OCI-LY7 (cell line): ENCODE measurements at regions not wholly inside any gene's neighbourhood (a gene's known extent, or its start where the extent isn't known, plus 50 kb on each side); places are given as distances from the start of the nearest gene placed in this dataset.
"Not testable (repeated sequence)": the region's sequence is repeated elsewhere in the genome, so short reads cannot be mapped to it uniquely, and the experiment has no call there.

ENCODE experiments used
- EZH2phosphoT487 ChIP-seq: fragments of 200-600 bp; sonication (generic); IDR thresholded peaks from 2 replicates; pipeline ENCODE4 v1.6.1; 2018; ENCODE audit warnings: low read depth, borderline replicate concordance, mild to moderate bottlenecking, mixed run types, antibody characterized with exemption, low read length, moderate library complexity, mixed read lengths
- TF ChIP-seq, protein P1 (sequence below): fragments of 200-600 bp; sonication (generic); conservative IDR thresholded peaks from 2 replicates; pipeline ENCODE4 v1.5.1; 2014; ENCODE audit warnings: mild to moderate bottlenecking, antibody characterized with exemption, low read length, moderate library complexity, mixed read lengths

DNA sequence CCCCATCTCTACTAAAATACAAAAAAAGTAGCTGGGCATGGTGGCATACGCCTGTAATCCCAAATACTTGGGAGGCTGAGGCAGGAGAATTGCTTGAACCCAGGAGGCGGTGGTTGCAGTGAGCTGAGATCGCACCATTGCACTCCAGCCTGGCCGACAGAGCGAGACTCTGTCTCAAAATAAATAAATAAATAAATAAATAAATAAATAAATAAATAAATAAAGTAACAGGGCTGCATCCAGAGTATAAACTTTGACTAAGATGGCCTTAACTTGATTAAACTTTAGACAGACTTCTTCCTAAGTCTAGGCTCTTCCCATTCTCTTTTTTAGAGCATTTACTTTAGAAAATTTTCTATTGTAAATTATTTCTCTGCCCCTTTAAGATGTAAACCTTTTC, 105.6 kb upstream of the RORA start:
- TF ChIP-seq, protein P1, sequence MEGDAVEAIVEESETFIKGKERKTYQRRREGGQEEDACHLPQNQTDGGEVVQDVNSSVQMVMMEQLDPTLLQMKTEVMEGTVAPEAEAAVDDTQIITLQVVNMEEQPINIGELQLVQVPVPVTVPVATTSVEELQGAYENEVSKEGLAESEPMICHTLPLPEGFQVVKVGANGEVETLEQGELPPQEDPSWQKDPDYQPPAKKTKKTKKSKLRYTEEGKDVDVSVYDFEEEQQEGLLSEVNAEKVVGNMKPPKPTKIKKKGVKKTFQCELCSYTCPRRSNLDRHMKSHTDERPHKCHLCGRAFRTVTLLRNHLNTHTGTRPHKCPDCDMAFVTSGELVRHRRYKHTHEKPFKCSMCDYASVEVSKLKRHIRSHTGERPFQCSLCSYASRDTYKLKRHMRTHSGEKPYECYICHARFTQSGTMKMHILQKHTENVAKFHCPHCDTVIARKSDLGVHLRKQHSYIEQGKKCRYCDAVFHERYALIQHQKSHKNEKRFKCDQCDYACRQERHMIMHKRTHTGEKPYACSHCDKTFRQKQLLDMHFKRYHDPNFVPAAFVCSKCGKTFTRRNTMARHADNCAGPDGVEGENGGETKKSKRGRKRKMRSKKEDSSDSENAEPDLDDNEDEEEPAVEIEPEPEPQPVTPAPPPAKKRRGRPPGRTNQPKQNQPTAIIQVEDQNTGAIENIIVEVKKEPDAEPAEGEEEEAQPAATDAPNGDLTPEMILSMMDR, result not testable (repeated sequence)
- not testable (repeated sequence) for TF ChIP-seq EZH2phosphoT487
